IMR-90 (cell line): ENCODE measurements at regions not wholly inside any gene's neighbourhood (a gene's known extent, or its start where the extent isn't known, plus 50 kb on each side); places are given as distances from the start of the nearest gene placed in this dataset.

Experiments
- ATAC-seq: fragments of 200-7000 bp; cut with Tn5 transposase; 2 replicates; pipeline ENCODE4 v1.9.1; 2020; ENCODE audit warnings: low read depth, mild to moderate bottlenecking, moderate library complexity
- BruUV-seq: library from RNA; stranded (reverse); fragments of 400-500 nt; replicated peaks from 2 replicates; lab custom pipeline; 2021; lab: Mats Ljungman, UMichigan
- CTCF ChIA-PET: fragments of 300-600 bp; formaldehyde crosslinking; extraction: SDS; loops from one replicate; lab custom pipeline; 2021; ENCODE audit warnings: antibody characterized with exemption; lab: Yijun Ruan, JAX
- POLR2A ChIA-PET: fragments of 300-600 bp; sonication (Branson Sonifier 250); formaldehyde crosslinking; loops from one replicate; lab custom pipeline; 2022; ENCODE audit warnings: antibody characterized with exemption; ENCODE audit not compliant: unreplicated experiment; lab: Charles Lee
- DNase-seq: peaks from one replicate; pipeline ENCODE4 v3.0.0; 2013
- H2AFZ ChIP-seq: replicated peaks from 2 replicates; pipeline ENCODE3; 2013; ENCODE audit warnings: low read length, mild to moderate bottlenecking; ENCODE audit not compliant: poor library complexity
- H2AK5ac ChIP-seq: 2 replicates; pipeline ENCODE4 v1.6.1; 2013; ENCODE audit warnings: low read depth, low read length, inconsistent platforms
- H2AK9ac ChIP-seq: replicated peaks from 2 replicates; pipeline ENCODE3; 2013; ENCODE audit warnings: mild to moderate bottlenecking, low read depth, low read length, moderate library complexity; ENCODE audit not compliant: poor library complexity
- H2BK120ac ChIP-seq: 2 replicates; pipeline ENCODE4 v1.6.1; 2013; ENCODE audit warnings: low read depth, low read length, inconsistent platforms
- H2BK15ac ChIP-seq: 3 replicates; pipeline ENCODE4 v1.6.1; 2013; ENCODE audit warnings: low read depth, low read length, inconsistent platforms
- H2BK20ac ChIP-seq: 2 replicates; pipeline ENCODE4 v1.6.1; 2013; ENCODE audit warnings: low read depth, mild to moderate bottlenecking, inconsistent platforms, low read length, moderate library complexity
- H2BK5ac ChIP-seq: 2 replicates; pipeline ENCODE4 v1.6.1; 2013; ENCODE audit warnings: mild to moderate bottlenecking, low read depth, low read length, inconsistent platforms; ENCODE audit not compliant: poor library complexity, severe bottlenecking
- H3K14ac ChIP-seq: replicated peaks from 2 replicates; pipeline ENCODE4 v1.6.1; 2013; ENCODE audit warnings: low read depth, low read length, inconsistent platforms
- H3K18ac ChIP-seq: 2 replicates; pipeline ENCODE4 v1.6.1; 2013; ENCODE audit warnings: low read depth, low read length, control low read depth
- H3K23ac ChIP-seq: 2 replicates; pipeline ENCODE4 v1.6.1; 2013; ENCODE audit warnings: low read depth, low read length, inconsistent platforms
- H3K27ac ChIP-seq: 2 replicates; pipeline ENCODE4 v1.5.1; 2013; ENCODE audit warnings: mild to moderate bottlenecking, control low read depth, low read length; ENCODE audit not compliant: insufficient read depth
- H3K27me3 ChIP-seq: 2 replicates; pipeline ENCODE4 v1.6.1; 2013; ENCODE audit warnings: low read length; ENCODE audit not compliant: control insufficient read depth, insufficient read depth
- H3K36me3 ChIP-seq: 2 replicates; pipeline ENCODE4 v1.6.1; 2013; ENCODE audit warnings: low read length, mixed read lengths; ENCODE audit not compliant: control insufficient read depth, insufficient read depth
- H3K4ac ChIP-seq: 2 replicates; pipeline ENCODE4 v1.6.1; 2013; ENCODE audit warnings: low read depth, low read length, inconsistent platforms
- H3K4me1 ChIP-seq: 2 replicates; pipeline ENCODE4 v1.6.1; 2013; ENCODE audit warnings: low read length, mixed read lengths; ENCODE audit not compliant: control insufficient read depth, insufficient read depth
- H3K4me2 ChIP-seq: 2 replicates; pipeline ENCODE4 v1.6.1; 2013; ENCODE audit warnings: low read depth, mild to moderate bottlenecking, control low read depth, low read length, moderate library complexity
- H3K4me3 ChIP-seq: 2 replicates; pipeline ENCODE4 v1.5.1; 2013; ENCODE audit warnings: low read depth, mild to moderate bottlenecking, control low read depth, low read length, moderate library complexity; ENCODE audit not compliant: insufficient read depth
- H3K56ac ChIP-seq: 2 replicates; pipeline ENCODE4 v1.6.1; 2013; ENCODE audit warnings: low read length, inconsistent platforms; ENCODE audit not compliant: insufficient read depth; ENCODE audit errors: extremely low read depth
- H3K79me1 ChIP-seq, 2 experiments: 2 replicates each; pipeline ENCODE4 v1.6.1; 2013; ENCODE audit warnings: low read length in 2 of 2, inconsistent platforms in 1 of 2, low read depth in 1 of 2
- H3K9ac ChIP-seq: 2 replicates; pipeline ENCODE4 v1.6.1; 2013; ENCODE audit warnings: low read depth, low read length, control low read depth
- H3K9me1 ChIP-seq: 2 replicates; pipeline ENCODE4 v1.6.1; 2013; ENCODE audit warnings: low read length, inconsistent platforms; ENCODE audit not compliant: insufficient read depth
- H3K9me3 ChIP-seq: 2 replicates; pipeline ENCODE4 v1.6.1; 2013; ENCODE audit warnings: low read length; ENCODE audit not compliant: control insufficient read depth, insufficient read depth
- H4K20me1 ChIP-seq: 2 replicates; pipeline ENCODE4 v1.6.1; 2013; ENCODE audit warnings: low read length, inconsistent platforms; ENCODE audit not compliant: insufficient read depth
- H4K5ac ChIP-seq: 2 replicates; pipeline ENCODE4 v1.6.1; 2013; ENCODE audit warnings: mild to moderate bottlenecking, low read depth, low read length, control low read depth
- H4K8ac ChIP-seq, 2 experiments: 2 replicates each; pipeline ENCODE4 v1.6.1; 2013; ENCODE audit warnings: low read depth in 2 of 2, low read length in 2 of 2, control low read depth in 1 of 2, inconsistent platforms in 1 of 2
- H4K91ac ChIP-seq: 2 replicates; pipeline ENCODE4 v1.6.1; 2013; ENCODE audit warnings: low read depth, low read length, inconsistent platforms; ENCODE audit not compliant: insufficient read depth
- BHLHE40 ChIP-seq: fragments of 150-350 bp; IDR thresholded peaks from 2 replicates; pipeline ENCODE4 v1.6.1; 2016; ENCODE audit warnings: mild to moderate bottlenecking, low read depth, low read length
- CEBPB ChIP-seq: IDR thresholded peaks from 2 replicates; pipeline ENCODE4 v1.6.1; 2012; ENCODE audit warnings: low read depth, low read length, improper control_type of control experiment
- CHD1 ChIP-seq: IDR thresholded peaks from 2 replicates; pipeline ENCODE4 v1.6.1; 2012; ENCODE audit warnings: low read depth, low read length, improper control_type of control experiment
- FOS ChIP-seq: fragments of 150-350 bp; IDR thresholded peaks from 2 replicates; pipeline ENCODE4 v1.6.1; 2016; ENCODE audit warnings: low read depth, low read length
- MAFK ChIP-seq: IDR thresholded peaks from 2 replicates; pipeline ENCODE4 v1.6.1; 2012; ENCODE audit warnings: low read depth, low read length, improper control_type of control experiment
- MAZ ChIP-seq: IDR thresholded peaks from 2 replicates; pipeline ENCODE4 v1.6.1; 2012; ENCODE audit warnings: low read depth, mild to moderate bottlenecking, low read length, improper control_type of control experiment, moderate library complexity, borderline replicate concordance
- MXI1 ChIP-seq: IDR thresholded peaks from 2 replicates; pipeline ENCODE4 v1.6.1; 2012; ENCODE audit warnings: low read depth, mild to moderate bottlenecking, low read length, moderate library complexity, borderline replicate concordance
- NFE2L2 ChIP-seq: fragments of 150-350 bp; IDR thresholded peaks from 2 replicates; pipeline ENCODE4 v1.6.1; 2016; ENCODE audit warnings: low read depth, mild to moderate bottlenecking, low read length
- POLR2A ChIP-seq: IDR thresholded peaks from 2 replicates; pipeline ENCODE4 v1.6.1; 2012; ENCODE audit warnings: mild to moderate bottlenecking, low read depth, low read length
- RAD21 ChIP-seq: IDR thresholded peaks from 2 replicates; pipeline ENCODE4 v1.6.1; 2012; ENCODE audit warnings: low read length, improper control_type of control experiment
- RCOR1 ChIP-seq: IDR thresholded peaks from 2 replicates; pipeline ENCODE4 v1.6.1; 2012; ENCODE audit warnings: mild to moderate bottlenecking, low read length, improper control_type of control experiment; ENCODE audit not compliant: insufficient replicate concordance
- RFX5 ChIP-seq: IDR thresholded peaks from 2 replicates; pipeline ENCODE4 v1.8.0; 2012; ENCODE audit warnings: low read depth, mild to moderate bottlenecking, low read length, moderate library complexity
- SMC3 ChIP-seq: fragments of 150-350 bp; IDR thresholded peaks from 2 replicates; pipeline ENCODE4 v1.6.1; 2016; ENCODE audit warnings: low read depth, mild to moderate bottlenecking, antibody characterized with exemption, low read length, moderate library complexity
- WGBS, 2 experiments: methylation state at CpG; one replicate each; pipeline versions ENCODE4 v1.1.5 to v1.1.7; 2013; ENCODE audit warnings: missing lambda C conversion rate in 2 of 2; ENCODE audit not compliant: insufficient read length in 1 of 2; ENCODE audit errors: extremely low coverage in 2 of 2; 5-methylcytosine and 5-hydroxymethylcytosine counted together
- dilution Hi-C: fragments of 300-500 bp; cut with HindIII; formaldehyde crosslinking; loops from one replicate; pipeline ENCODE4 v1.14.3; 2018; ENCODE audit warnings: low sequenced_read_pairs; ENCODE audit not compliant: unreplicated experiment
- in situ Hi-C: fragments of 300-500 bp; cut with MboI; formaldehyde crosslinking; loops from 3 replicates; pipeline ENCODE4 v1.14.3; 2019; ENCODE audit warnings: low sequenced_read_pairs, inconsistent platforms, mixed read lengths
- intact Hi-C: fragments of 100-400 bp; cut with micrococcal nuclease; formaldehyde crosslinking; loops from 2 replicates; pipeline ENCODE4 v1.10.0; 2022
- TF ChIP-seq, protein P1 (sequence below): fragments of 150-350 bp; IDR thresholded peaks from 2 replicates; pipeline ENCODE4 v1.6.1; 2017; ENCODE audit warnings: mild to moderate bottlenecking, antibody characterized with exemption, low read length, low read depth
- TF ChIP-seq, protein P2 (sequence below): conservative IDR thresholded peaks from 2 replicates; pipeline ENCODE4 v1.5.1; 2012; ENCODE audit warnings: mild to moderate bottlenecking, low read depth, low read length, improper control_type of control experiment
- TF ChIP-seq, protein P3 (sequence below): fragments of 150-350 bp; IDR thresholded peaks from 2 replicates; pipeline ENCODE4 v1.6.1; 2016; ENCODE audit warnings: low read depth, mild to moderate bottlenecking, low read length, moderate library complexity, borderline replicate concordance

DNA sequence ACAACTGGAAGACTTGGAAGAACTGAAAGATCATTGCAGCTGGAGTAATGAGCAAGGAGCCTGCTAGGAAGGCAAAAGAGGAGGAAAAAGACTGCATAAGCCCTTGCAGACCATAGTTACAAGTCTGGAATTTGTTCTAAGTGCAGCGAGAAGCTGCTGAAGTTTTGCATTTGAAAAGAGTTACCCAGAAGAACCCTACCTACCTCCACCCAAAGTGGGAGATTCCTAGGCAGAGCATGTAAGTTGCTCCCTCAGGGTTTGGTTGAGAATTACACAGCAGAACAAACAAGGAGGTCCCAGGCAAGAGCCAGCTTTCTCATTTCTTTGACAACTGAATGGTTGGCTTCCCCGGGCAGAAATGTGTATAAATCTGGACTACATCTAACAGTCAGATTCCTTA is 118.7 kb upstream of the NUDT7 start:
- intact Hi-C loops, result loop anchor here (5.0 kb wide), 1 partner anchor 494 kb away; the partner anchor contains the start of gene WWOX
- POLR2A ChIA-PET, result no interaction called here

More for the DNA sequence above, 118.7 kb upstream of the NUDT7 start:
- no peak overlapping the region for H2AK9ac ChIP-seq
- in situ Hi-C loops, result no loop called here
- BruUV-seq, result no TSS peak
- no peak overlapping the region for H4K5ac ChIP-seq
- DNase-seq, result no peak
- no peaks in the 10 kb centered on the region for H3K9me3 ChIP-seq
- no peak overlapping the region for H3K18ac ChIP-seq
- no peaks in the 10 kb centered on the region for H3K9me1 ChIP-seq
- no peak overlapping the region for H2AFZ ChIP-seq
- no peak overlapping the region for H3K56ac ChIP-seq
- no peak for TF ChIP-seq CHD1
- no peak for TF ChIP-seq RCOR1
- TF ChIP-seq FOS, result no peak
- no peak for TF ChIP-seq POLR2A
- no peak for TF ChIP-seq RFX5
- TF ChIP-seq, protein P1, sequence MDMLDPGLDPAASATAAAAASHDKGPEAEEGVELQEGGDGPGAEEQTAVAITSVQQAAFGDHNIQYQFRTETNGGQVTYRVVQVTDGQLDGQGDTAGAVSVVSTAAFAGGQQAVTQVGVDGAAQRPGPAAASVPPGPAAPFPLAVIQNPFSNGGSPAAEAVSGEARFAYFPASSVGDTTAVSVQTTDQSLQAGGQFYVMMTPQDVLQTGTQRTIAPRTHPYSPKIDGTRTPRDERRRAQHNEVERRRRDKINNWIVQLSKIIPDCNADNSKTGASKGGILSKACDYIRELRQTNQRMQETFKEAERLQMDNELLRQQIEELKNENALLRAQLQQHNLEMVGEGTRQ, result no peak
- TF ChIP-seq MXI1, result no peak
- TF ChIP-seq MAFK, result no peak
- no peak for TF ChIP-seq CEBPB
- no peak for TF ChIP-seq SMC3
- no peak for TF ChIP-seq MAZ
- TF ChIP-seq, protein P2, sequence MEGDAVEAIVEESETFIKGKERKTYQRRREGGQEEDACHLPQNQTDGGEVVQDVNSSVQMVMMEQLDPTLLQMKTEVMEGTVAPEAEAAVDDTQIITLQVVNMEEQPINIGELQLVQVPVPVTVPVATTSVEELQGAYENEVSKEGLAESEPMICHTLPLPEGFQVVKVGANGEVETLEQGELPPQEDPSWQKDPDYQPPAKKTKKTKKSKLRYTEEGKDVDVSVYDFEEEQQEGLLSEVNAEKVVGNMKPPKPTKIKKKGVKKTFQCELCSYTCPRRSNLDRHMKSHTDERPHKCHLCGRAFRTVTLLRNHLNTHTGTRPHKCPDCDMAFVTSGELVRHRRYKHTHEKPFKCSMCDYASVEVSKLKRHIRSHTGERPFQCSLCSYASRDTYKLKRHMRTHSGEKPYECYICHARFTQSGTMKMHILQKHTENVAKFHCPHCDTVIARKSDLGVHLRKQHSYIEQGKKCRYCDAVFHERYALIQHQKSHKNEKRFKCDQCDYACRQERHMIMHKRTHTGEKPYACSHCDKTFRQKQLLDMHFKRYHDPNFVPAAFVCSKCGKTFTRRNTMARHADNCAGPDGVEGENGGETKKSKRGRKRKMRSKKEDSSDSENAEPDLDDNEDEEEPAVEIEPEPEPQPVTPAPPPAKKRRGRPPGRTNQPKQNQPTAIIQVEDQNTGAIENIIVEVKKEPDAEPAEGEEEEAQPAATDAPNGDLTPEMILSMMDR, result no peak
- TF ChIP-seq, protein P3, sequence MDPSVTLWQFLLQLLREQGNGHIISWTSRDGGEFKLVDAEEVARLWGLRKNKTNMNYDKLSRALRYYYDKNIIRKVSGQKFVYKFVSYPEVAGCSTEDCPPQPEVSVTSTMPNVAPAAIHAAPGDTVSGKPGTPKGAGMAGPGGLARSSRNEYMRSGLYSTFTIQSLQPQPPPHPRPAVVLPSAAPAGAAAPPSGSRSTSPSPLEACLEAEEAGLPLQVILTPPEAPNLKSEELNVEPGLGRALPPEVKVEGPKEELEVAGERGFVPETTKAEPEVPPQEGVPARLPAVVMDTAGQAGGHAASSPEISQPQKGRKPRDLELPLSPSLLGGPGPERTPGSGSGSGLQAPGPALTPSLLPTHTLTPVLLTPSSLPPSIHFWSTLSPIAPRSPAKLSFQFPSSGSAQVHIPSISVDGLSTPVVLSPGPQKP, result no peak
- TF ChIP-seq RAD21, result no peak
- no peak for TF ChIP-seq BHLHE40
- TF ChIP-seq NFE2L2, result no peak
- WGBS, 2 experiments, result no CpG with 5 or more reads among the region's 2 CpGs
- no peak overlapping the region for H3K4me2 ChIP-seq
- H2BK5ac ChIP-seq, result no peak overlapping the region
- no peak overlapping the region for H4K8ac ChIP-seq
- H3K23ac ChIP-seq, result no peak overlapping the region
- dilution Hi-C loops, result no loop called here
- H4K20me1 ChIP-seq, result no peaks in the 10 kb centered on the region
- no peak overlapping the region for H2BK120ac ChIP-seq
- no peak overlapping the region for H2AK5ac ChIP-seq
- H3K4me1 ChIP-seq, result no peaks in the 10 kb centered on the region
- no peaks in the 10 kb centered on the region for H3K36me3 ChIP-seq
- H2BK15ac ChIP-seq, result no peak overlapping the region
- H3K4me3 ChIP-seq, result no peak overlapping the region
- H3K14ac ChIP-seq, result no peak overlapping the region
- H3K27me3 ChIP-seq, result peaks cover 2% of the 10 kb centered on the region; the same call in 1 of the 2 replicates
- no peak overlapping the region for H3K27ac ChIP-seq
- no peak overlapping the region for H2BK20ac ChIP-seq
- H4K91ac ChIP-seq, result no peak overlapping the region
- no peaks in the 10 kb centered on the region for H3K79me1 ChIP-seq
- no peak overlapping the region for H3K9ac ChIP-seq
- no peak overlapping the region for H3K4ac ChIP-seq
- ATAC-seq, result no peak
- CTCF ChIA-PET, result interaction anchor here (0.9 to 1.4 kb wide), 2 partner anchors 71 to 399 kb away, joined by 3 read pairs; no protein-coding TSS in a partner anchor
